ENCODE measurements at regions not wholly inside any gene's neighbourhood (a gene's known extent, or its start where the extent isn't known, plus 50 kb on each side); places are given as distances from the start of the nearest gene placed in this dataset.
"Not testable (repeated sequence)": the region's sequence is repeated elsewhere in the genome, so short reads cannot be mapped to it uniquely, and the experiment has no call there.

GRCh38 chr20:29877411-29878280, 1379.8 kb upstream of the DEFB115 start:
- TF ChIP-seq POLR2A, POLR2AphosphoS5 (IDR thresholded peaks at IDR 0.05): not testable (repeated sequence)

Measured in breast epithelium (tissue), 3 donors.